Stimulated activated CD4-positive, alpha-beta T cell treated with anti-CD3 and anti-CD28 coated beads, TNF-alpha, amount 100 ng/mL, for 48 hours (primary cell): ENCODE measurements at regions not wholly inside any gene's neighbourhood (a gene's known extent, or its start where the extent isn't known, plus 50 kb on each side); places are given as distances from the start of the nearest gene placed in this dataset.

Experiments
- DNase-seq, 3 donors: peaks; one replicate each; pipeline ENCODE4 v3.0.0-alpha.2; 2020; ENCODE audit warnings: low read depth in 3 of 3

DNA sequence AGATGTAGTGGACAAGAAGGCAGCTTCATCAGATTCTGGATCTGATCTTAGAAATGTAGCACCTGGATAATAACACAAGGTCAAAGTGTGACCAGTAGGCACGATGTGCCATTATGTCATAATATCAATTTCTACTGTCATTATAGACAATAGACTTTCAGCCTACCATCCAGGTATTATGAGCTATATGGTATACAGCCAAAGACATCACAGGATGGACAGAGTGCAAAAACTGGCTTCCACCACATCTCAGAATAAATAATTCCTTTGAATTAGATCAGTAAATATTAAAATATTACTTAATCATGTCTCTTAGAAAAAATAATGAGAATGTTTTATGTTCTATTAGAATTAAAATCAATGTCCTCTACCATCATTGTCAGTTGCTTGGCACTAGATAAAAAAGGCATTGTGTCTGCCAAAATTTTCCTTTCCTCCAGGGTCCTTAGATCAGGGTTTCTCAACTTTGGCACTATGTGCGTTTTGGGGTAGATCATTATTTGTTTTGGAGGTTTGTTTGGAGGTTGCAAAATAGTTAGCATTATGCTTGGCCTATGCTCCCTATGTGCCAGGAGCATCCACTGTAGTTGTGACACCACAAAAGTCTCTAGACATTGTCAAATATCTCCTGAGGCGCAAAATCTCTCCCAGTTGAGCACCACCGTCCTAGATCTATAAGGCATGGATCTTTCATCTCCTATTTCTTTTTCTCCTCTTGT is 86.7 kb upstream of the NRIP1 start:
- DNase-seq: no peak

DNA sequence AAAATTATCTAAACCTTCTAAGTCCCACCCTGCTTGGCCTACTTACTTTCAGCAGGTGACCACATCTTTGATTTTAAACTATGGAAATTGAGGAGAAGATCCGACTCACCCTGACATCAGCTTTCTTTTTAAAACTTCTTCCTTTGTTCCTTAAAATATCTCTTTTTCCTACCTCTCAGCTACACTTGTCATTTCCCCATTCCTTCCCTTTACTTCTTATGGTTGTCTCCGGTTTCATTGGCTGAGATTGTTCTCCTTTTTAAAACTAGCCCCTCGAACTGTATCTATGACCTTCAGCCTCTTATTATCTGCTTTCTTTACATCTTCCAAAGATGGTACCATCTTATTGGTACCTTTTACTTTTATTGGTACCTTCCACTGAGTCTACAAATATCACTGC is 87.8 kb upstream of the NRIP1 start:
- DNase-seq: no peak

DNA sequence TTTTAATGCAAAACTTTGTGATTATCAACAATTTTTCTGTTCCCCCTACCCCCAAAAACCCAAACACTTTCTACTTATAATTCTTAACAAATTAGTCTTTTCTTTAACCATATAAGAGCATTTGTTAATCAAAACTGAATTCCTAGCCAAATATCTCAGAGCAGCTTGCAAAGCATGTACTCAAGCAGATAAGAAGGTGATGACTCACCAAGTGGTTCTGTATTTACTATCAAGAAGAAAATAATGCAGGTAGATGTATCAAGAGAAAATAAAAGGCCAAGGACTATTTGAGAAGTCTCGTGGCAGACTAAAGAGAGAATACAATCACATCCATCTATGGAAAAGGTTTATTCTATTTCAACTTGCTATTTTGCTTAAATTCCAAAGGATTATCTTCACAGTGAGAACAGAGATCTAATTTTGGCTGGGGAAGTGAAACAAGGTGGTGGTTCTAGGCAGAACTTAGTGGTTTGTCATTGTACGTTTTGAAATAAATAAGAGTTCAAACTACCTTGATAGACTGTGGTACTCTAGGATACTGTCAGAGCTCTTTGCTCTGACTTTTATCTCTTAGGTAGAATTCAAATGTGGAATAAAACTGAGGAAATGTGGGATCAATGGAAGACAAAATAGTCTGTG is 94.7 kb upstream of the NRIP1 start:
- no peak for DNase-seq

DNA sequence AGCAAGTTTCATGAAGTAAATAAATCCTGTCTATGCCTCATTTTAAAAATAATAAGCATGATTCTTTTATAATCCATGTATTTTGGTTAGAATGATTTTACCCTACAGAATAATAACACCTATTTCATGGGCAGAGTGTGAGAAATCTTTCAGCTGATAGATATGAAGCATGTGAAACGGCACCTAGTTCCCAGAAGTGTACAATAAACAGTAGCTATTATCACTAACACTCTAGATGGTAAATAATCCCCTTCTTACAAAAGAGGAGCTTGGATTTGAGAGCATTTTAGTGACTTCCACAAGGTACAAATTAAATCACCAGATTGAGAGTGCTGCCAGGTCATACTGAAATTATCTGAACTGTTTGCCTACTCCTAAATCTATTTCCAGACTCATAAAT is 95.3 kb upstream of the NRIP1 start:
- no peak for DNase-seq

DNA sequence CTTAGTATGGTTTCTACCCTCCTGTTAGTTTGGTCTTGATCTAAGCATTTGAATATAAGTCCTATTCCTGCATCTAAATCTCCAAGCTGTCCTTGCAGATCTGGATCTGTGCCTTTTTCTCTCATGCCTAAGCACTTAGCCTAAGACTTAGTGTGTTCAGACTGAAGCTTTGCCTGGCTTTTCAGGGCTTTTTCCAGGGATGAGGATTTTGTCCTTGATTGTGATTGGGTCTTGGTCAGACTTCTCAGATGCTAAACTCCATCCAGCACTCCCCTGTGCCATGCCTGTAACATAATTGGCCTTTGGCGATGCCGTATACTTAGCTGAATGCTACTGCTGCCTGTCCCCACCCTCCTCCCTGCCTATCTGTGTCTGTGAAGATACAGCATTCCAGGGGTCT is 98.1 kb upstream of the NRIP1 start:
- DNase-seq: no peak

DNA sequence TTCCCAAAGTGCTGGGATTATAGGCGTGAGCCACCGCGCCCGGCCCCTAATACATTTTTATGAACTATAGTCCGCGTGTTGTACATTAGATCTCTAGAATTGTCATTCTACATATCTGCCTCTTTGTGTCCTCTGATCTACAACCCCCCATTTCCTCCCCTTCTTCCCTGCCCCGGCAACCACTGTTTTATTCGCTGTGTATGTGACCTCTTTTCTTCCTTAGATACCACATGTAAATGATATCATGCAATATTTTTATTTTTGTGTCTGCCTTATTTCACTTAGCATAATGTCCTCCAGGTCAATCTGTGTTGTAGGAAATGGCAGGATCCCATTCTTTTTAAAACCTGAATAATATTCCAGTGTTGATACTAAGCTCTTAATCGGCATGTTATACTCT is 99.5 kb upstream of the NRIP1 start:
- no peak for DNase-seq

DNA sequence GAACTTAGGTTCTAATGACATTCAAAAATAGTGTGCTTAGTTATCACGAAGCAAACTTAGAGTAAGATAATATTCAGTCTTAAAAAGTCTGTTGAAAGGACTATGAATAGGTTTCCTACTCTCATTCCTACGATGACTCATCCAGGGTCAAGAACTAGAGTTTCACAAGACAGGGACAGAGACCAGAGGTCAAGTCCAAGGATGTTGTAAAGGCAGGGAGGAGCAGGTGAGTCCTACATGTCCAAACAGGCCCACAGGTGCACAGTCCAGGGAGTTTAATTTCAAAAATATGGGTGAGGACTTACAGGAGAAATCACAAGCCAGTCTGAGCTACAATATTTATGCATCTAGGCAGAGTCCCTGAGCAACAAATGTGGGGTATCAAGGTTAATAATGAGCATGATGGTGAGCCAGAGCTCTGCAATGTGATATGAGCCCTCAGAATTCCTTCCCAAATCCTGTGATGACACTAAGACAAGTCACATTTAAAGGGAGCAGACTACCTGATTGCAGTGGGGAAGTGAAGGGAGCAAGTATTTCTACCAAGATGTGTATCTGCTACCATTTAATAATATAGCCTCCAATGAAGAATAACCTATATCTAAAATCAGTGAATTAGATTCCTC is 100.0 kb upstream of the NRIP1 start:
- DNase-seq: no peak

DNA sequence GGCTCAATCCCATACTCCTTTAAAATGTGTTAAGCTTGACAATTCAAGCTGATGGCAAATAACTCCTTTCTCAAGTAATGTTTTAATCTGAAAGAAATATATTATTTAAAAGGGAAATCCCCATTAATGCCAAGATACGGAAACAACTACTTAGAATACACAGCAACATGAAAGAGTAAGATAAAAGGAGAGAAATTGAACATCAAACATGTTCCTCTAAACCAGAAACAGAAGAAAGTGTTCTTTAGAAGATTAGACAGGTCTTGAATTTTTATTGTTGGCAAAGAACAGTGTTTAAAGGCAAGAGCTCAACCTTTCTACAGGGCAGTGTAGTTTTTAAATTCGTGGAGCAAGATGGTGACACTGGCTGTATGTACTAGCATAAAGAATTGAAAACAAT is 105.8 kb upstream of the NRIP1 start:
- no peak for DNase-seq

DNA sequence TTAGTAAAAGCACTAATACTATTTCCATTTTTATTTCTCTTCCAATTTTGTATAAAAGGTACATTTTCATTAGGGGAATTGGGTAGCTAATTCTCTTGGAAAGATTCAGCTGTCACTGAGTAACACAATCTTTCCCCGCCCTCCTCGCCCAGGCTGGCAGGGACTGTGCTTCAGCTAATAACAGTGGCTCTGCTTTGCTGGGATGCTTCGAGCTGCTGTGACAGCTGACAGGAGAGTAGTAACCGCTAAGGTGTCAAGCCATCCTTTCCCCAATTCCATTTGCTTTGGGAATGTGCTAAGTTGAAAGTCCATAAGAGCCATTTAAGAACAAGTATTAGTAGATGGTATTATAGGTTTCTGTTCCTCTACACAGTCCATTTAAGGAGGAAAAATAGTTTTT is 106.7 kb upstream of the NRIP1 start:
- DNase-seq: no peak

DNA sequence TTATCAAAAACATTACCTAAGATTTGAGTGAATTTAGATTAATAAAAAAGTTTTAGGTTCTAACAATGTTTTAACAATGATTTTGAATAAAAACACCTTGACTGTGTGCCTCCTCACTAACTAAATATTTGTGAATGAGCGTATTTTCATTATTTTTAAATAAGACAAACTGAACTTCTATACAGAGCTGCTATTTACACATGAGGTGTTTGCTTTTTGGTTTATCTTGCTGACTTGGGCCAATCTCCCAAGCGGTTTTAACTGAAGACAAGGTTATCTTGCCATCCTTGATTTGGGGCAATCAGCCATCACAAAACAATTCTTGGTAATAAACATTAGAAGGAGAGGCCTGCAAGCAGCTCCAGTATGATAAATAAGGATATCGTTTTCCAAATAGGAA is 108.2 kb upstream of the NRIP1 start:
- DNase-seq: no peak

DNA sequence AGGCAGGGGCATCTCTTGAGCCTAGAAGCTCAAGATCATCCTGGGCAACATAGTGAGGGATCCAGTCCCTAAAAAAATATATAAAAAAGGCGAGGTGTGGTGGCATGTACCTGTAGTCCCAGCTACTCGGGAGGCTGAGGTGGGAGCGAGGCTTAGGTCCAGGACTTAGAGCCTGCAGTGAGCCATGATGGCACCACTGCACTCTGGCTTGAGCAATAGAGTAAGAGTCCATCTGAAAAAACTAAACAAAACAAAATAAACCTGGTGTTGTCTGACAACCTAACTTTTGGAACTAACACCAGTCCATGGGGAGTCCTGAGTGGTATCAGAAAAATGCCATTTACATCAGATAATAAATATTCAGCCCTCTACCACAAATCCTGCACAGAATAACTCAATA is 110.1 kb upstream of the NRIP1 start:
- no peak for DNase-seq

DNA sequence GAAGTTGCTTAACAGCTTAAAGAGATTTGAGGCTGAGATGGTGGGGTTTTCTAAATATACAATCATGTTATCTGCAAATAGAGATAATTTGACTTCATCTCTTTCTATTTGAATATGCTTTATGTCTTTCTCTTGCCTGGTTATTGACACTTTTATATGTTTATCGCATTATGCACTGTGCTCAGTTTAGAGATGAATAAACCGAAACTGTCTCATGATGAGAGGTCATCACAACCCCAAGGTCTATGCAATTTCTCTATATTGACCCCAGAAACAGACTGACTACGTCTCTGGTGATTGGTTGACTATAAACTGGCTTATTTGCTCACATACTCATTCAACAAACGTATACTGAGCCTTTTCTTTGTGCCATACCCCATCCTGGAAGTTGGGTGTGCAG is 117.9 kb upstream of the NRIP1 start:
- no peak for DNase-seq

DNA sequence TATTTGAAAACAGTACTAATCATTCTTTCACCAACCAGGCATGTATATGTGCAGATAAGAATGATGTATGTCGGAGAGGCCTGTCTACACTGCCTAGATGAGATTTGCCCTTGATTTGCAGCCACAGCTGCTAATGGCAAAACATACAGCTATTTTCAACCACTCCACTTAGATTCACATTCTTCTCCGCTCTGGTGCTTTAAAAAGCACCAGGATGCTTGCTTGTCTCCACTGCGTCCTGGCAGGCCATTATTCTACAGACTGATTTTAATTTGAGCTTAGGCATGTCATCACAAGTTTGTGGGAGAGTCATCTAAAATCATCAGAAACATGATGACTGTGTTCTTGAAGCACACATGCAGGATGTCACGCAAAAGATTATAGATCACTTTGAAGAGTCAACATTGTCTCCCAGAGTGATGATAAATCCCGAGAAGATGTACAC is 119.0 kb upstream of the NRIP1 start:
- DNase-seq: no peak

DNA sequence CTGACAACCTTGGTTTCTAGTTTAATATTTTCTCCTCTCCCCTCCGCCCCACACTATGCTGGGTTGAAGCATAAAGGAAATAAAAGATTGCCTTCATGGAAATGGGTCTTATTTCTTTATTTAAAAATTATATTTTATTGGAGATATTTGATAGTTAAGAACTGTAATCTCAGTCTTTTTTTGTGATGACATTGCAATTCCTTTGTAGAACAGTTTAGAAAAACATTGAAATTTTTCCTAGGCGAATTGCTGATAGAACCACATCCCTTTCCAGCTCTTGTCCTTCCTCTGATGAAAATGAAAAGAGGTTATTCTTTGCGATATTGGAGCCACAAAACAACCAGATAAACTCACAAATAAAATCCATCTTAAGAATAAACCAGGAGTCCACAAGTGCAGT is 125.6 kb upstream of the NRIP1 start:
- DNase-seq: no peak

DNA sequence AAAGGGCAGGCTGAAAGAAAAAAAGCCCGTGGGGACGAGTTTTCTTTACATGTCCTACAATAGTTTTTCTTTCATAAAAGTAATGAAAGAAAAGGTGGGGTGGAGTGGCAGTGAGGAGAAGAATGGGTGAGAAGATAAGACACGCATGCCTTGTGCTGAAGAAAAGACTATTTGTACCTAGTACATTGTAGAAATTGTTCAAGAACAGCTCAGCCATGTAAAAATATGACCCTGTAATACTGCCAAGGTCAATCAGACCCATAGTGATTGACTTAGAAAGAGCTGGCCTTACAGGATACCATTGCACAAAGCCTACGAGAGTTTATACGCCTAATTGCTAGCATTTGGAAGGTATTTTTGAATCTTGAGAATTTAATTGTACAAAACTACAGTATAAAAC is 126.0 kb upstream of the NRIP1 start:
- no peak for DNase-seq

DNA sequence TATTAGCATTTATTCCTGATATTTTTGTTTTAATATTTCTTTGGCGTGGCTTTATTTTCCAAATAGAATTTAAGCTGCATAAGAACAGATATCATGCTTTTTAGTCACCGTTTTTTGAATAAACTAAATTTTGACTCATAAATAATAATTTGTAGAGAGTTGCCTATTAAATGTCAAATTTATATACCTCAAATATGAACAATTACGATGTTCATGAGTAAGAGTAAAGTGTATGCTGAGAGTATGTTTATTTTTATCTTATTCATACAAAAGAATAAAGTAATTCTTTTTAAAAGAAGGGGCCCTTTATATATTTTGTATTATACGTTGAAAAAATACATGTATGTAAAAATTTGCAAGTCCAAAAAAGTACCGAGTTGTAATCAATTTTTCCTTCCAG is 126.5 kb upstream of the NRIP1 start:
- DNase-seq: no peak

DNA sequence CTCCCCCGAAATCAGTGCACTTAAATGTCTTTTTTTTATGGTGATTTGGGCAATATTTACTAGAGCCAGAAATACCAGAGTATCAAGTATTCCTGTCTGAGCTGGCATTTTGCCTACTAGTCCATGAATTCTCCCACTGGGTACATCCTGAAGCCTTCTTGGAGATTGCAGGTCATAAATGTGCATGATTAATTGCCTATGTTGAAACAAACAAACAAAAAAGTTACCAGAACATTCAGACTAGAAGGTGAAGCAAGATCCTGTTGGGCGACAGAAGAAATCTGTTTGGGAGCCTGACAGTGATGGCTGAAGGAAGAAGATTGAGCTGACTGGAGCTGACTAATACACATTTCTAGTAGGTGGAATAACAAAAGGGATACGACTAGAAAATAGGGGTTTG is 127.4 kb upstream of the NRIP1 start:
- DNase-seq: no peak

DNA sequence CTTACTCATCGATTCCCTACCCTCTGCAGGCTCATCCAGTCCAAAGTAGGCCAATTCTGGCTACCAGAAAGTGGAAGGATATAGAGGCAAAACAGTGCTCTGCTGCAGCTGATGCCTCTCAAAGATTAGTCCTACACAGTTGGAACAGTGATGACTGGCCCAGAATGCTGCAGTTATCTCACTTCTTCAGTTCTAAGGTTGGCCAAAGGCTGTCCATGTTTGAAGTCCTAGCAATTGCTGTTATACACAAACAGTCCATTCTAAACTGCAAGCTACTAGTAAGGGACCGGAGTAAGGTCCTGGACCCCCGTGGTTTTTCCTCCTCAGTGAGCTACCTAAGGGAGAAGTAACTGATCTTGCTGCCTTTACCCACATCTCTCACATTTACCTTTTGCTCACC is 129.1 kb upstream of the NRIP1 start:
- DNase-seq: no peak

DNA sequence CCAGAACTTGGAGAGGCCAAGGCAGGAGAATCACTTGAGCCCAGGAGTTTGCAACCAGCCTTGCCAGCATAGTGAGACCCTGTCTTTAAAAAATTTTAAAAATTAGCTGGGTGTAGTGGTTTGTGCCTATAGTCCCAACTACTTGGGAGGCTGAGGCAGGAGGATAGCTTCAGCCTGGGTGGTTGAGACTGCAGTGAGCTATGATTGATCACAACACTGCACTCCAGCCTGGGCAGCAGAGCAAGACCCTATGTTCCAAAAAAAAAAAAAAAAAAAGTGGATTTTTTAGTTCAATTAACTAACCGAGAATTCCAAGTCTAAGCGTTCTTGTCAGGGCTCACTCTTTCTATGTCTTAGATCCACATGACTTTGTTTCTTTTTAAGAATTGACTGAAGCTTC is 130.3 kb upstream of the NRIP1 start:
- no peak for DNase-seq

DNA sequence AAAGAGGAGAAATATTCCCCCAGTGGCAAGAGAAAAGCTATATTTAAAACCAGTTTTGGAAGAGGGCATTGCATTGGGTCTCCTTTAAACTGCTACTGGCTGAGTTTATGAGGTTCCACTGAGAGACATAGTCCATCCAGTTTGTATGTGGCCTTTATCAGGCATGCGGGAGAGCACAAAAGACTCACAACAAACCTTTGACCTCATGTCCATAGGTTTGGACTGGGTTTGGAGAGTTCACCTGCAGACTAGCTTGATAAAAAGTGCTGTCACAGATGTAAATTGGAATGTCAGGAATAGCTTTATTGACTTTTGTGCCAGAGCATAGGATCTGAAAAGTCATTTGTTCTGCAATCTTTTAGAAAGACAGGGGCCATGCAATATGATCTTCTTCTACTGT is 131.0 kb upstream of the NRIP1 start:
- DNase-seq: no peak

DNA sequence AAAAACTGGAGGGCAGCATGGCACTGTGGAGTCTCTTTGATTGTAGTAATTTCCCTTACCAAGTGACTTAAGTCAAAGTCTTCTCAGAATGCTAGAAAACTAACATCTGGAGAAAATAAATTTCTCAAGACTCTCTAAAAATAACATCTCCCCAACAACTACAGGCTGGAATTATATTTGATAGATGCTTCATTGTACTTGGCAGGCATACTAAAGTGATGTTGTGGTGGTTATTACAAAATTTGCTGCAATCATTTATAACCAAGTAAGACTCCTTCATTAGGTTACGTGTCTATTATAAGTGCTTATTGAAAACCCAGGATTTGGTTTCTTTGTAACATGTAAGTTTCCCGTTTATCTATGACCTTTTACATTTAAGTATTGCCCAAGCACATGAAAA is 132.9 kb upstream of the NRIP1 start:
- no peak for DNase-seq

DNA sequence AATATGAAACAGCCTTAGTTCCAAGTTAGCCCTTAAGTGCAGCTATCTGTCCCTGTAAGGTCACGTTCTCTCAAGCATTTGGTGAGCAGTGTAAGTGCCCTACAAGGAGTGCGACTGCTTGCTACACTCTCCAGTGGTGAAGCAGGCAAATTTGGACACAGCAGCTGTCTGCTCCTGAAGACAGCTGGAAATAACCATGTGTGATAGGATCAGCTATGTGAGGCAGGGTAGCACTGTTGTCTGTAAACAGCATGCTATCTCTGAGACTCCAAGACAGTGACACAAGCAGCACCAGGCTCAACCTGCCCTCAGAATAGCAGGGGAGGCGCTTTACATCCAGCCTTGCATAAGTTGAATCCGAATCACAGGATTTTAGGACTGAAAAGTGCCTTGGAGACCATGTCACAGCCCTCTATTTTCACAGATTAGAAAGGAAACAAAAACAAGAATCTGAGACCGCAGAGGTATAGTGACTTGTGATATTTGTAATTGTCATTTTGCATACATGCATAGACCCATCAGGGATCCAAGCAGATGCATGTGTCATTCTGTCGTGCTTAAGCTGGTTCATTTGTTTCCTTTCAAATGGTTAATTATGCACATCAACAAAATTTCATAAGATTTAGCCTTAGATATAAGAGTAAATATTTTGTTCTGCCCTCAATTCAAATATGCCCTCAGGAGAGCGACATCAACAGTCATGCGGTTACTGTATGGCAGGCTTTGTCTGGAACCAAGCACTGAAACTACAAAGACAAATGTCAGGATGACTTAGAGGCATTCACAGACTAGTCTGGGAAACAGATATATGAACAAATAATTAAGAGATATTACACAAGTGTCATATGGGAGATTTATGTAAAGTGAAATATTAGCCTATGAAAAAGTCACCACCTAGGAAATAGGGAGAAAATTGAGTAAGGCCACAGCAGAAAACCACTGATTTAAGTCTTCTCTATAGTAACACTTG is 134.9 kb upstream of the NRIP1 start:
- DNase-seq: no peak
